A549 (cell line): ENCODE measurements at regions not wholly inside any gene's neighbourhood (a gene's known extent, or its start where the extent isn't known, plus 50 kb on each side); places are given as distances from the start of the nearest gene placed in this dataset.

ENCODE experiments used
- CBX2 ChIP-seq: fragments of 200-600 bp; sonication (generic); IDR thresholded peaks from 2 replicates; pipeline ENCODE4 v1.6.1; 2016; ENCODE audit warnings: low read depth, mild to moderate bottlenecking, borderline replicate concordance
- CBX8 ChIP-seq: fragments of 200-600 bp; sonication (generic); IDR thresholded peaks from 2 replicates; pipeline ENCODE4 v1.6.1; 2016
- EHMT2 ChIP-seq: fragments of 200-600 bp; sonication (generic); IDR thresholded peaks from 2 replicates; pipeline ENCODE4 v1.6.1; 2016; ENCODE audit warnings: antibody characterized with exemption, low read depth, mild to moderate bottlenecking, moderate library complexity
- KDM1A ChIP-seq: fragments of 200-600 bp; sonication (generic); IDR thresholded peaks from 2 replicates; pipeline ENCODE4 v1.6.1; 2016; ENCODE audit warnings: low read depth, mild to moderate bottlenecking
- MYC ChIP-seq: IDR thresholded peaks from 2 replicates; pipeline ENCODE4 v1.6.1; 2012; ENCODE audit warnings: mild to moderate bottlenecking, inconsistent platforms, low read length, improper control_type of control experiment, borderline replicate concordance
- POLR2A ChIP-seq: IDR thresholded peaks from 2 replicates; pipeline ENCODE4 v1.6.1; 2012; ENCODE audit warnings: mild to moderate bottlenecking, low read length
- REST ChIP-seq: fragments of 200-600 bp; sonication (generic); IDR thresholded peaks from 2 replicates; pipeline ENCODE4 v1.6.1; 2016; ENCODE audit warnings: antibody characterized with exemption, mild to moderate bottlenecking, moderate library complexity
- SMC3 ChIP-seq: fragments of >200 bp; sonication (Bioruptor Twin); formaldehyde crosslinking; IDR thresholded peaks from 3 replicates; pipeline ENCODE4 v1.6.1; 2018; ENCODE audit warnings: inconsistent platforms
- SREBF2 ChIP-seq: fragments of 450-650 bp; IDR thresholded peaks from 2 replicates; pipeline ENCODE4 v1.6.1; 2014; ENCODE audit warnings: mild to moderate bottlenecking, moderate library complexity
- TF ChIP-seq, protein P1 (sequence below): IDR thresholded peaks from 2 replicates; pipeline ENCODE4 v1.6.1; 2012
- TF ChIP-seq, protein P2 (sequence below): fragments of >200 bp; sonication (Bioruptor Twin); formaldehyde crosslinking; IDR thresholded peaks from 3 replicates; pipeline ENCODE4 v1.5.1; 2016
- TF ChIP-seq, protein P3 (sequence below): fragments of 450-650 bp; IDR thresholded peaks from 2 replicates; pipeline ENCODE4 v1.6.1; 2014; ENCODE audit warnings: antibody characterized with exemption
- TF ChIP-seq, protein P4 (sequence below): fragments of >200 bp; sonication (Bioruptor Twin); formaldehyde crosslinking; IDR thresholded peaks from 2 replicates; pipeline ENCODE4 v1.6.1; 2016
- TF ChIP-seq, protein P5 (sequence below): fragments of 150-350 bp; IDR thresholded peaks from 2 replicates; pipeline ENCODE4 v1.6.1; 2014; ENCODE audit warnings: low read depth, mild to moderate bottlenecking, low read length

- TF ChIP-seq, protein P1, sequence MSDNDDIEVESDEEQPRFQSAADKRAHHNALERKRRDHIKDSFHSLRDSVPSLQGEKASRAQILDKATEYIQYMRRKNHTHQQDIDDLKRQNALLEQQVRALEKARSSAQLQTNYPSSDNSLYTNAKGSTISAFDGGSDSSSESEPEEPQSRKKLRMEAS = no peak
- TF ChIP-seq, protein P2, sequence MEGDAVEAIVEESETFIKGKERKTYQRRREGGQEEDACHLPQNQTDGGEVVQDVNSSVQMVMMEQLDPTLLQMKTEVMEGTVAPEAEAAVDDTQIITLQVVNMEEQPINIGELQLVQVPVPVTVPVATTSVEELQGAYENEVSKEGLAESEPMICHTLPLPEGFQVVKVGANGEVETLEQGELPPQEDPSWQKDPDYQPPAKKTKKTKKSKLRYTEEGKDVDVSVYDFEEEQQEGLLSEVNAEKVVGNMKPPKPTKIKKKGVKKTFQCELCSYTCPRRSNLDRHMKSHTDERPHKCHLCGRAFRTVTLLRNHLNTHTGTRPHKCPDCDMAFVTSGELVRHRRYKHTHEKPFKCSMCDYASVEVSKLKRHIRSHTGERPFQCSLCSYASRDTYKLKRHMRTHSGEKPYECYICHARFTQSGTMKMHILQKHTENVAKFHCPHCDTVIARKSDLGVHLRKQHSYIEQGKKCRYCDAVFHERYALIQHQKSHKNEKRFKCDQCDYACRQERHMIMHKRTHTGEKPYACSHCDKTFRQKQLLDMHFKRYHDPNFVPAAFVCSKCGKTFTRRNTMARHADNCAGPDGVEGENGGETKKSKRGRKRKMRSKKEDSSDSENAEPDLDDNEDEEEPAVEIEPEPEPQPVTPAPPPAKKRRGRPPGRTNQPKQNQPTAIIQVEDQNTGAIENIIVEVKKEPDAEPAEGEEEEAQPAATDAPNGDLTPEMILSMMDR = no peak
- TF ChIP-seq POLR2A (no peak), CBX2 (no peak), REST (no peak), EHMT2 (no peak), SMC3 (no peak), SREBF2 (no peak), KDM1A (no peak), CBX8 (no peak), MYC (no peak)
- TF ChIP-seq, protein P3, sequence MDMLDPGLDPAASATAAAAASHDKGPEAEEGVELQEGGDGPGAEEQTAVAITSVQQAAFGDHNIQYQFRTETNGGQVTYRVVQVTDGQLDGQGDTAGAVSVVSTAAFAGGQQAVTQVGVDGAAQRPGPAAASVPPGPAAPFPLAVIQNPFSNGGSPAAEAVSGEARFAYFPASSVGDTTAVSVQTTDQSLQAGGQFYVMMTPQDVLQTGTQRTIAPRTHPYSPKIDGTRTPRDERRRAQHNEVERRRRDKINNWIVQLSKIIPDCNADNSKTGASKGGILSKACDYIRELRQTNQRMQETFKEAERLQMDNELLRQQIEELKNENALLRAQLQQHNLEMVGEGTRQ = no peak
- TF ChIP-seq, protein P4, sequence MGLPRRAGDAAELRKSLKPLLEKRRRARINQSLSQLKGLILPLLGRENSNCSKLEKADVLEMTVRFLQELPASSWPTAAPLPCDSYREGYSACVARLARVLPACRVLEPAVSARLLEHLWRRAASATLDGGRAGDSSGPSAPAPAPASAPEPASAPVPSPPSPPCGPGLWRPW = no peak
- TF ChIP-seq, protein P5, sequence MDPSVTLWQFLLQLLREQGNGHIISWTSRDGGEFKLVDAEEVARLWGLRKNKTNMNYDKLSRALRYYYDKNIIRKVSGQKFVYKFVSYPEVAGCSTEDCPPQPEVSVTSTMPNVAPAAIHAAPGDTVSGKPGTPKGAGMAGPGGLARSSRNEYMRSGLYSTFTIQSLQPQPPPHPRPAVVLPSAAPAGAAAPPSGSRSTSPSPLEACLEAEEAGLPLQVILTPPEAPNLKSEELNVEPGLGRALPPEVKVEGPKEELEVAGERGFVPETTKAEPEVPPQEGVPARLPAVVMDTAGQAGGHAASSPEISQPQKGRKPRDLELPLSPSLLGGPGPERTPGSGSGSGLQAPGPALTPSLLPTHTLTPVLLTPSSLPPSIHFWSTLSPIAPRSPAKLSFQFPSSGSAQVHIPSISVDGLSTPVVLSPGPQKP = no peak
Measured at GRCh38 chr11:56887940-56888339, 100.8 kb upstream of the OR5AK2 start.
